ENCODE measurements at regions not wholly inside any gene's neighbourhood (a gene's known extent, or its start where the extent isn't known, plus 50 kb on each side); places are given as distances from the start of the nearest gene placed in this dataset.

- H3K9me3 ChIP-seq (ENCODE audit: control insufficient read depth in 2 of 3, insufficient read depth in 1 of 3, low read length in 3 of 3): no peaks in the 10 kb centered on the region
These were observed 223.6 kb upstream of the SGCD start for GRCh38 chr5:156103155-156103885.

DNA sequence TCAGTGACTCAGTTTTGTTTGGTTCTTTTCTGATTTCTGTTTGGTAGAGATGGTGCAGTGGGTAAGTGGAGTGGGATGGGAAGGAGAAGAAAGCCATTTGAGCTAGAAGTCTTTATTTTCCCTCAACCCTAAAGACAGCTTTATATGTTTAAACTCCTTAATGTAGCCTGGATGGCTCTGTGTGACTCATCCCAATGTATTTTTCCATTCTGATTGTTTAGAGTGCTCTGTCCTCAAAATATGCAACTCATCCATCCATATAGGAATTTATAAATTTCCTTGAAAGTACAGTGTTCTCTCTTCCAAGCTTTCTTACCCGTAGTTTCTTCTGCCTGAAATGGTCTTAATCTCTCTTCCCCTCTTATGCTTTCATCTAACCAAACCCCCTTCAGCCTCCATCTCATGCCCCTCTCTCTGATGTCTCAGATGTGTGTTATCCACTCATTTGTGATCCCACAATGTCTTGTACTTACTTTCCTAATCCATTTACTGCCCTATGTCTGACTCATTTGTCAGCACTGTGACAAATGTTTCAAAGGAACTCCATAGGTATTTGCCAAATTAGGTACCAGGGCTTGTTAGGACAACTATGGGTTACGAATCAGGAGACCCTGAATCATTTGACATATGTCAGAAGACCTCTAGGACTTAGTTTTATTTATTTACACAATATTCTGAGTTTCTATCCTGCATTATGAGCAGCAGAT is 217.5 kb upstream of the SGCD start:
- intact Hi-C loops (cut with DNase I): no loop called here

More at GRCh38 chr5:156103155-156103885, 223.6 kb upstream of the SGCD start:
- DNase-seq (no peak), FAIRE-seq (no peak)
- intact Hi-C loops (cut with DNase I): no loop called here
- no peak for TF ChIP-seq CTCF (IDR thresholded peaks at IDR 0.05; ENCODE audit: borderline replicate concordance, extremely low read depth, insufficient read depth)
- Histone ChIP-seq H3K4me3 (ENCODE audit: low read length in 3 of 3) (no peak overlapping the region), H3K36me3 (ENCODE audit: control insufficient read depth in 2 of 3, insufficient read depth in 3 of 3, low read length in 3 of 3) (no peaks in the 10 kb centered on the region), H3K27ac (ENCODE audit: low read depth in 2 of 2, low read length in 2 of 2) (no peak overlapping the region), H3K27me3 (ENCODE audit: control insufficient read depth, insufficient read depth, low read length) (no peaks in the 10 kb centered on the region), H3K4me1 (ENCODE audit: control insufficient read depth in 2 of 3, insufficient read depth in 2 of 3, low read depth in 1 of 3, low read length in 3 of 3) (no peaks in the 10 kb centered on the region), H3K9ac (ENCODE audit: low read length in 3 of 3) (no peak overlapping the region)

DNA sequence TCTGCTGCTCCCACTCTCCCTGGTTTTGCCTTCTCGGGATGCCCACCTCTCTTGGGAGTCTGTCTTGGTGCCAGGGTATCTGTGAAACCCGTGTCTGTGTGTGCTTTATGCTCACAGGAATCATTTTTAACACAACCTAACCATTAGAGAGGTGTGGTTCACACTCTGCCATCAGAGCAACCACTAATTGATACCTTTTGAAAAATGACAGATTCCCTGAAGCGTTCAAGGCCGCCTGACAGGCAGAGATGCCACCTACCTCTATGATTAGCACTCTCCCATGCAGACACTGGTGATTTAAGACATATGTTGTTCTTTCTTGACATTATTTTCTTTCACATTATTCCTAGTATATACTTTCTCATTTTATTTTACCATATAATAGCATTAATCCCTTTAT is 207.3 kb upstream of the SGCD start:
- Histone ChIP-seq H3K9me3 (ENCODE audit: control insufficient read depth in 2 of 3, insufficient read depth in 1 of 3, low read length in 3 of 3) (no peaks in the 10 kb centered on the region), H3K9ac (ENCODE audit: low read length in 3 of 3) (no peak overlapping the region), H3K4me1 (ENCODE audit: control insufficient read depth in 2 of 3, insufficient read depth in 2 of 3, low read depth in 1 of 3, low read length in 3 of 3) (no peaks in the 10 kb centered on the region), H3K36me3 (ENCODE audit: control insufficient read depth in 2 of 3, insufficient read depth in 3 of 3, low read length in 3 of 3) (no peaks in the 10 kb centered on the region), H3K4me3 (ENCODE audit: low read length in 3 of 3) (no peak overlapping the region), H3K27ac (ENCODE audit: low read depth in 2 of 2, low read length in 2 of 2) (no peak overlapping the region), H3K27me3 (ENCODE audit: control insufficient read depth, insufficient read depth, low read length) (no peaks in the 10 kb centered on the region)
- intact Hi-C loops (cut with DNase I): no loop called here
- FAIRE-seq (no peak), DNase-seq (no peak)
- TF ChIP-seq CTCF (IDR thresholded peaks at IDR 0.05; ENCODE audit: borderline replicate concordance, extremely low read depth, insufficient read depth): no peak

More for the DNA sequence above, 217.5 kb upstream of the SGCD start:
- no peak for FAIRE-seq
- Histone ChIP-seq H3K9ac (ENCODE audit: low read length in 3 of 3) (no peak overlapping the region), H3K27ac (ENCODE audit: low read depth in 2 of 2, low read length in 2 of 2) (no peak overlapping the region), H3K4me3 (ENCODE audit: low read length in 3 of 3) (no peak overlapping the region), H3K27me3 (ENCODE audit: control insufficient read depth, insufficient read depth, low read length) (no peaks in the 10 kb centered on the region), H3K36me3 (ENCODE audit: control insufficient read depth in 2 of 3, insufficient read depth in 3 of 3, low read length in 3 of 3) (no peaks in the 10 kb centered on the region), H3K9me3 (ENCODE audit: control insufficient read depth in 2 of 3, insufficient read depth in 1 of 3, low read length in 3 of 3) (no peaks in the 10 kb centered on the region), H3K4me1 (ENCODE audit: control insufficient read depth in 2 of 3, insufficient read depth in 2 of 3, low read depth in 1 of 3, low read length in 3 of 3) (no peaks in the 10 kb centered on the region)
- no peak for TF ChIP-seq CTCF (IDR thresholded peaks at IDR 0.05; ENCODE audit: borderline replicate concordance, extremely low read depth, insufficient read depth)
- no peak for DNase-seq

Data from kidney (tissue), 13 donors.